BLaER1 treated with 17β-estradiol and CSF1 and Interleukin-3, amounts not matched to agents 10 nM and 100 nM (cell line): ENCODE measurements at regions not wholly inside any gene's neighbourhood (a gene's known extent, or its start where the extent isn't known, plus 50 kb on each side); places are given as distances from the start of the nearest gene placed in this dataset.
A peak's percentile ranks its signal among the peaks of the same experiment; 100 is the strongest.

Source experiments
- H3K27ac ChIP-seq, 11 experiments: shearing (Covaris generic); formaldehyde crosslinking; 2 replicates each; pipeline ENCODE4 v1.8.1; 2022
- H3K27me3 ChIP-seq, 11 experiments: shearing (Covaris generic); formaldehyde crosslinking; 2 replicates each; pipeline ENCODE4 v1.8.1; 2022
- H3K36me3 ChIP-seq, 11 experiments: shearing (Covaris generic); formaldehyde crosslinking; 2 replicates each; pipeline ENCODE4 v1.8.1; 2022
- H3K4me1 ChIP-seq, 10 experiments: shearing (Covaris generic); formaldehyde crosslinking; 2 replicates each; pipeline ENCODE4 v1.8.1; 2022
- H3K4me2 ChIP-seq, 11 experiments: shearing (Covaris generic); formaldehyde crosslinking; 2 replicates each; pipeline ENCODE4 v1.8.1; 2022
- H3K4me3 ChIP-seq, 10 experiments: shearing (Covaris generic); formaldehyde crosslinking; 2 replicates each; pipeline ENCODE4 v1.8.1; 2022
- H3K9ac ChIP-seq, 11 experiments: shearing (Covaris generic); formaldehyde crosslinking; 2 replicates each; pipeline ENCODE4 v1.8.1; 2022
- H3K9me3 ChIP-seq, 11 experiments: shearing (Covaris generic); formaldehyde crosslinking; replicated peaks in 1 of 11; 2 replicates each; pipeline ENCODE4 v1.8.1; 2022
- H4K20me1 ChIP-seq, 11 experiments: shearing (Covaris generic); formaldehyde crosslinking; 2 replicates each; pipeline ENCODE4 v1.8.1; 2022
- Cebpa-rat ChIP-seq, 11 experiments: shearing (Covaris generic); IDR thresholded peaks; 2 replicates each; pipeline ENCODE4 v1.8.1; 2022

DNA sequence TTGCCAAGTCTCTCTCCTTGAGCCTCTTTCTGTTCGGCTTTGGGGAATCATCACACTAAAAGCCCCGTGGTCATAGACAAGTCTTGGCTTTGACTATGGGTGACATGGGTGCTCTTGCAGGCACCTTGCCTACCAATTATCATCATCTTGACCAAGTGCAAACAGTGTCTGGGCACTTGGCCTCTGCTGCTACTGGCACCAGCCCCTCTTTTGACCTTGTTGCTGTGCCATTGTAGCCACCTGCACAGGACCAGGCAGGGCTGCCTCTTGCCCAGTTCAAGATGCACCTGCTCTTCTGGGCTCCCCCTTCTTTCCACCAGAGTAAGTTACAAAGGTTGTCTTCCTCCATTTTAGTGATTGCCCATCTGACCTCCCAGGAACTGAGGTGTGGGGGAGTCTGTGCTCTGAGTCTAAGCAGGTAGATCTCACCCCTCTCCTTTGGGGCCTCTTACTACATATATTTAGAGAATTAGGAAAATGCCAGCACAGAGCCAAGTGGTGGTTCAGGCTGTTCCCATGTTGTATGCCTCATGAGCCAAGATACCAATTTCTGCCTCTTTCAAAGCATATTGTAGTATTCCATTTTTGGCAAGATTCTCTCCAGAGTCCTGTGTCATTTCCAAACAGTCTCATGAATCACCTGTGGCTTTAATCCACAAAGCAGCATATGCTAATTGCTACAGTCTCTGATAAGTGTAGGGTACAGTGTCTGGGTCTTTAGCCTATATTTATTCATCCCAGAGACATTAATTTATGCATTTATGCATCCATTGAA, 142.9 kb upstream of the DAP start:
- Histone ChIP-seq H3K4me2 (no peak overlapping the region), H3K9me3 (0 out of 22 replicates have a peak, but pooled peaks cover 0 to 4% (median 0%) of the 10 kb centered on the region in 11 experiments), H3K9ac (no peak overlapping the region), H3K27ac (no peak overlapping the region), H3K4me3 (no peak overlapping the region), H4K20me1 (no peaks in the 10 kb centered on the region), H3K36me3 (no peaks in the 10 kb centered on the region), H3K4me1 (peaks cover 0 to 7% (median 0%) of the 10 kb centered on the region in 10 experiments; a peak in 2 of 20 replicates), H3K27me3 (no peaks in the 10 kb centered on the region)
- TF ChIP-seq Cebpa-rat (IDR thresholded peaks at IDR 0.05) = no peak

DNA sequence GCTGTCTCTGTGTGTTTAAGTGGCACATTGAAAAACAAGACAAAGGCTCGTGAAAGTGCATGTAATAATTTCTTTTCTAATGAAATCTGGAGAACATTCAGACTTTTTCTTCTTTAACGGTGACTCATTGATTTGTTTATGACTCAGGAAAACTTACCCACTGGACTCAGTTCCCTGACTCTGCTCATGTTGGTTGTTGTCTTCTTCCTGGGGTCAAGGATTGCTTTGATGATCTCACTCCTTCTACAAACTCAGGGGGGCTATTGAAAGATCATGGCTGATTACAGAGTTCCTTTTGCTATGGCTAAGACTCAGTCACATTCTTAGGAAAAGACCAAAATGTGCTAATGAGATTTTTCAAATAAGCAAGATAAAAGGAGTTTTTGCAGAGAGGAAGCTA, 141.1 kb upstream of the DAP start:
- Histone ChIP-seq H3K9me3 (0 out of 22 replicates have a peak, but pooled peaks cover 0 to 4% (median 0%) of the 10 kb centered on the region in 11 experiments), H3K4me2 (peak overlapping the region in 1 of 11 experiments; percentile 13; a peak in 1 of 22 replicates), H3K36me3 (no peaks in the 10 kb centered on the region), H3K4me3 (no peak overlapping the region), H3K4me1 (peaks cover 0 to 7% (median 0%) of the 10 kb centered on the region in 10 experiments; a peak in 2 of 20 replicates), H3K9ac (no peak overlapping the region), H4K20me1 (no peaks in the 10 kb centered on the region), H3K27me3 (no peaks in the 10 kb centered on the region), H3K27ac (no peak overlapping the region)
- TF ChIP-seq Cebpa-rat (IDR thresholded peaks at IDR 0.05) = no peak

DNA sequence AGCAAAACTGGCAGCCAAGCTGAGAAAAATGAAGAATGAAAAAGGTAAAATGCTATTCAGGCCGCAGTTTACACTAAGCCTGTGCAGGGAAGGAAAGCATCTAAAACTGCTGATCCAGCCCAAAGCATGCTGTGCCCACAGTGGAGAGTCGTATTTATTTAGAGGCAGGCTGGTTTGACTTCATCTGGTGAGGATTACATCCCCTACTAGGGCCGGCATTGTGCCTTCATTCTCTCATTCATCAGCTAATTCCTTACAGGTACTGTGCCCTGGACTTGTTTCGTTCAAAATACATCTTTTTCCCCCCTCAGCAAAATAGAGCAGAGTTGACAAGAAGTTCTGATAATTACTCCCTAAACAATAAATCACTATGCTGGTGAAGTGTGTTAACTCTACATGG, 137.5 kb upstream of the DAP start:
- peaks cover 0 to 7% (median 0%) of the 10 kb centered on the region in 10 experiments; a peak in 2 of 20 replicates for H3K4me1 ChIP-seq
- no peak overlapping the region for H3K9ac ChIP-seq
- no peak overlapping the region for H3K4me2 ChIP-seq
- H3K27ac ChIP-seq = no peak overlapping the region
- no peaks in the 10 kb centered on the region for H4K20me1 ChIP-seq
- H3K4me3 ChIP-seq = no peak overlapping the region
- H3K9me3 ChIP-seq = no peaks in the 10 kb centered on the region
- no peaks in the 10 kb centered on the region for H3K36me3 ChIP-seq
- TF ChIP-seq Cebpa-rat (IDR thresholded peaks at IDR 0.05) = no peak
- no peaks in the 10 kb centered on the region for H3K27me3 ChIP-seq

DNA sequence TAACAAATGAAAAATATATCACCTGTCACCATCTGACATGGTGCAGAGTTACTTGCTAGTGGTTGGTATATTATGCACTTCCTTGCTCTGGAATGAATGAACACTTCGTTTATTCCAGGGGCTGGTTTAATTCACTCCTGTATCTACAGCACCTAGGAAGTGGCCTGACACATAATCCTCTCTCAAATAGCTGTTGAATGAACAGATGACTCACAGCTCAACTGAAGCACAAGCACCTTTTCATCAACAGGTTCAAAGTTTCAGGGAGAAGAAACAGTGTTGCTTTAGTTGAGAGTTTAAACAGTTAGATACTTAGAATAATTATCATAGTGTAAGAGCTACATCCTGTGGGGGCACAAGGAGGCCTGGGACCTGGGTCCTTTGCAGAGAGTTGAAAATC, 135.0 kb upstream of the DAP start:
- H3K4me3 ChIP-seq = no peak overlapping the region
- no peak for TF ChIP-seq Cebpa-rat (IDR thresholded peaks at IDR 0.05)
- no peaks in the 10 kb centered on the region for H3K27me3 ChIP-seq
- H3K36me3 ChIP-seq = no peaks in the 10 kb centered on the region
- no peak overlapping the region for H3K4me2 ChIP-seq
- H3K9ac ChIP-seq = no peak overlapping the region
- H3K9me3 ChIP-seq = peaks cover 0 to 6% (median 4%) of the 10 kb centered on the region in 11 experiments; a peak in 14 of 22 replicates
- no peaks in the 10 kb centered on the region for H3K4me1 ChIP-seq
- no peaks in the 10 kb centered on the region for H4K20me1 ChIP-seq
- H3K27ac ChIP-seq = no peak overlapping the region

DNA sequence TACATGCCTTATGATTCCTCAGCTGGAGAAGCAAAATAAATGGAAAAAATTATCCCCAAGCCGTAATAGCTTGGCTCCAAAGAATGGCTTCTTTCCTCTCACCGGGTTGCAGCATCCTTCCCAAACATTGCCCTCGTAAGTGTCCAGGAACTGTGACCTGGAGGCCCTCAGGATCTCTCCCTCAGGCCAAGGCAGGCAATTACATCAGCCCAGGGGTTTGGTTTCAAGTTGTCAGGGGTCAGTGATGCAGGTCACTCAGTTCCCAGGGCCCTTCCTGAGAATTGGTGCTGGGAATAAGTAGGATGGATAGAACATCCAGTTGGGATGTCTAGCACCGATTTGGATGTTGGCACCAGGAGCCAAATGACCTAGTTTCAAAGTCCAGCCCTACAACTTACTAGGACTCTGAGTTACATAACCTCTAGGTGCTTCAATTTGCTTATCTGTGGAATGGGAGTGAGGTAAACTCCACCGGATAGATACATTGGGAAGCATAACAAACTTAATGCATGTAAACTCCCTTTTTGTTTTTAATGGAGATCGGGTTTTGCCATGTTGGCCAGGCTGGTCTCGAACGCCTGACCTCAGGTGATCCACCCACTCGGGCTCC, 133.5 kb upstream of the DAP start:
- H3K9me3 ChIP-seq = peaks cover 0 to 12% (median 7%) of the 10 kb centered on the region in 11 experiments; a peak in 16 of 22 replicates
- TF ChIP-seq Cebpa-rat (IDR thresholded peaks at IDR 0.05) = no peak
- no peaks in the 10 kb centered on the region for H4K20me1 ChIP-seq
- no peak overlapping the region for H3K9ac ChIP-seq
- no peaks in the 10 kb centered on the region for H3K27me3 ChIP-seq
- H3K4me1 ChIP-seq = no peaks in the 10 kb centered on the region
- H3K27ac ChIP-seq = no peak overlapping the region
- H3K4me2 ChIP-seq = no peak overlapping the region
- H3K4me3 ChIP-seq = no peak overlapping the region
- H3K36me3 ChIP-seq = no peaks in the 10 kb centered on the region

DNA sequence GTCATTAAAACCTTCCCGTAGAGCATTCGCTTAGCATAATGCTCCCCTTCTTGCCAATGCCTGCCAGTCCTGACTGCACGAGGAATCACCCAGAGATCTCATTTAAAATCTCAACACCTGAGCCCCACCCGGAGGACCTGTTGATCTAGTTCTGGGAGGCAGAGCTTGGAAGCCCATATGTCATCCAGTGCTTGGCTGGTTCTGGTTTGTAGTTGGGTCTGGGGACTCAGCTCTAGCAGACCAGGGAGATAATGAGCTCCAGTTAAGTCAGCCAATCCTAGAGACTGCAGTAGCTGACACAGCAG, 131.8 kb upstream of the DAP start:
- Histone ChIP-seq H3K9ac (no peak overlapping the region), H3K9me3 (peaks cover 0 to 14% (median 7%) of the 10 kb centered on the region in 11 experiments; a peak in 16 of 22 replicates), H3K4me2 (no peak overlapping the region), H4K20me1 (no peaks in the 10 kb centered on the region), H3K36me3 (no peaks in the 10 kb centered on the region), H3K27me3 (no peaks in the 10 kb centered on the region), H3K4me1 (no peaks in the 10 kb centered on the region), H3K4me3 (no peak overlapping the region), H3K27ac (no peak overlapping the region)
- TF ChIP-seq Cebpa-rat (IDR thresholded peaks at IDR 0.05) = no peak

DNA sequence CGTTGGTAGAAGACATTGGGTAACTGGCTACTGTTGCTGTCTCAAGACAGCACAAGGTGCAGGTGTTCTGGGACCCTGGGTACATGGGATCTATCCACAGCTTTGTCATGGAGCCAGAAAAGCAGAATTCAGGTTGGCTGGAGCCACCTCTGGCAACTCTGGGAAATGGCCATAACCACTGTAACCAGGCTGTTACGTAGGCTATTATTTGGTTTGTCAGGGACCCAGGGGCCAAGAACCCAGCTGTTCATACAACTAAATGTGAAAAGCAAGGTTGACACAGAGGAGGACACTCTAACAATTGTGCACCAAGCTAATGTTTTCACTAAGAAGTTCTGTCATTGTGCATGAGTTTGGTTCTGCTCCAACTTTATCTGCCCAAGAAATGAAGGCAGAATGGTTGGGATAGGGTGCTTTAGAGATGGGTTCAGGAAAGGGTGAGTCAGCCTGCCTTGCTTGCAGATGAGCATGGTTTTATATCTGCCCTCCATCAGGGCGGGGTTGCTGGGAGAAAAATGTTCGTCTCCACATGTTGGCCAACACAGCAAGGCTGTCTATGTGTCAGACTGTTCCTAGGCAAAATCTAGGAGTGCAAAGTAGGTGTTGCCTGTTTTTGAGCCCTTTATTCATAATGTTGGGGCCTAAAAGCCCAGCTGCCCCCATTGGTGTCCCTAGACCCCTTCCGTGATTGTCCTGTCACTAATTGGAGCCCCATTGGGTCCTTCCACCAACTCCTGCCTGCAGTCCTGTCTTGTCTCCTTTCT, 131.3 kb upstream of the DAP start:
- H3K4me1 ChIP-seq = no peaks in the 10 kb centered on the region
- H3K4me3 ChIP-seq = no peak overlapping the region

DNA sequence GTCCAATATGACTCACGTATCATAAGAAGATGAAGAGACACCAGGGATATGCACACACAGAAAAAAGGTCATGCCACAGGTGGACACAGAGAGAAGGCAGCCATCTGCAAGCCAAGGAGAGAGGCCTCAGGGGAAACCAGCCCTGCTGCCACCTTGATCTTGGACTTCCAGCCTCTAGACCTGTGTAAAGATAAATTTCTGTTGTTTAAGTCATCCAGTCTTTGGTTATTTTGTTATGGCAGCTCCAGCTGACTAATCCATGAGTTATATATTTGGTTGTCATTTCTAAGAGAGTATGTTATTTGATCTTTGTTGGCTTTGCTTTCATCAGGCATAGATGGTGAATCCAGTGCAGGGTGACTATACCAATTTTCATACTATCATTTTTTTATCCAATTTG, 130.2 kb upstream of the DAP start:
- Histone ChIP-seq H3K36me3 (no peaks in the 10 kb centered on the region), H3K9ac (no peak overlapping the region)
- TF ChIP-seq Cebpa-rat (IDR thresholded peaks at IDR 0.05) = no peak

More for the DNA sequence above, 131.3 kb upstream of the DAP start:
- Histone ChIP-seq H3K36me3 (no peaks in the 10 kb centered on the region), H3K9ac (no peak overlapping the region), H3K9me3 (peaks cover 0 to 14% (median 7%) of the 10 kb centered on the region in 11 experiments; a peak in 16 of 22 replicates), H3K27me3 (no peaks in the 10 kb centered on the region), H3K27ac (no peak overlapping the region), H4K20me1 (no peaks in the 10 kb centered on the region), H3K4me2 (no peak overlapping the region)
- no peak for TF ChIP-seq Cebpa-rat (IDR thresholded peaks at IDR 0.05)

DNA sequence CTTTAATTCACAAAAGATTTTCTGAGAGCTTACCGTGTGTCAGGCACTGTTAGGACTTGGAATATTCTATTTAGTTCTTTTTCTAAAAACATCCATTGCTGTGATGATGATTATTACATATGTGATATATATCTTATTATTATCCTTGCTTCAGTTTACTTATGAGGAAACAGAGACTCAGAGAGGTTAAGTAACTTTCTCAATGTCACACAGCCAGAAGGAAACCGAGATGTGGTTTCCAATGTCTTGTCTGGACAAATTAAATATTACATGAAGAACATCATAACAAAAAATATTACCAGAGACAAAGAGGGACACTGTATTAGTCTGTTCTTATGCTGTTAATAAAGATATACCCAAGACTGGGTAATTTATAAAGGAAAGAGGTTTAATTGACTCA, 125.5 kb upstream of the DAP start:
- TF ChIP-seq Cebpa-rat (IDR thresholded peaks at IDR 0.05) = no peak
- no peak overlapping the region for H3K4me3 ChIP-seq
- no peaks in the 10 kb centered on the region for H3K4me1 ChIP-seq
- no peak overlapping the region for H3K9ac ChIP-seq
- H3K27ac ChIP-seq = no peak overlapping the region
- peaks cover 0 to 14% (median 6%) of the 10 kb centered on the region in 11 experiments; a peak in 16 of 22 replicates for H3K9me3 ChIP-seq
- H3K4me2 ChIP-seq = no peak overlapping the region
- H3K36me3 ChIP-seq = no peaks in the 10 kb centered on the region
- H3K27me3 ChIP-seq = no peaks in the 10 kb centered on the region
- H4K20me1 ChIP-seq = no peaks in the 10 kb centered on the region

More for the DNA sequence above, 130.2 kb upstream of the DAP start:
- H4K20me1 ChIP-seq = no peaks in the 10 kb centered on the region
- no peaks in the 10 kb centered on the region for H3K4me1 ChIP-seq
- no peak overlapping the region for H3K4me3 ChIP-seq
- no peak overlapping the region for H3K27ac ChIP-seq
- peaks cover 0 to 14% (median 7%) of the 10 kb centered on the region in 11 experiments; a peak in 16 of 22 replicates for H3K9me3 ChIP-seq
- H3K27me3 ChIP-seq = no peaks in the 10 kb centered on the region
- H3K4me2 ChIP-seq = no peak overlapping the region
